Lower lobe of right lung (tissue), 2 donors: ENCODE measurements at regions not wholly inside any gene's neighbourhood (a gene's known extent, or its start where the extent isn't known, plus 50 kb on each side); places are given as distances from the start of the nearest gene placed in this dataset.
A peak's percentile ranks its signal among the peaks of the same experiment; 100 is the strongest.

Experiments
- ATAC-seq, 2 donors: fragments of 200-7000 bp; cut with Tn5 transposase; one replicate each; pipeline ENCODE4 v1.9.1; 2020 to 2022; ENCODE audit warnings: mild to moderate bottlenecking in 2 of 2, moderate library complexity in 2 of 2
- DNase-seq: peaks from one replicate; pipeline ENCODE4 v3.0.0-alpha.2; 2020
- H3K27ac ChIP-seq: fragments of 200-600 bp; one replicate; pipeline ENCODE4 v1.8.0; 2022
- H3K27me3 ChIP-seq: fragments of 200-600 bp; one replicate; pipeline ENCODE4 v1.8.0; 2022; ENCODE audit warnings: low read depth
- H3K36me3 ChIP-seq: fragments of 200-600 bp; one replicate; pipeline ENCODE4 v1.8.0; 2022; ENCODE audit warnings: mild to moderate bottlenecking
- H3K4me1 ChIP-seq: fragments of 200-600 bp; one replicate; pipeline ENCODE4 v1.8.0; 2022
- H3K4me3 ChIP-seq: fragments of 200-600 bp; one replicate; pipeline ENCODE4 v1.8.0; 2022; ENCODE audit warnings: mild to moderate bottlenecking
- H3K9me3 ChIP-seq: fragments of 200-600 bp; one replicate; pipeline ENCODE4 v1.8.0; 2022
- CTCF ChIP-seq: fragments of 200-600 bp; IDR thresholded peaks from one replicate; pipeline ENCODE4 v1.8.0; 2022; ENCODE audit warnings: antibody characterized with exemption, mild to moderate bottlenecking
- intact Hi-C: fragments of 100-400 bp; cut with DNase I; formaldehyde crosslinking; loops from one replicate; pipeline ENCODE4 v1.11.0; 2022
- donor health status: DM: no; HTN: yes; CAD: no; lungs with severe emphysema.

- Histone ChIP-seq H3K27ac (no peak overlapping the region), H3K4me1 (no peaks in the 10 kb centered on the region), H3K4me3 (no peak overlapping the region), H3K9me3 (no peaks in the 10 kb centered on the region), H3K36me3 (no peaks in the 10 kb centered on the region), H3K27me3 (peaks cover 8% of the 10 kb centered on the region)
- ATAC-seq (no peak), DNase-seq (no peak)
- no peak for TF ChIP-seq CTCF
- intact Hi-C loops: no loop called here
These were observed 92.7 kb upstream of the ZNF678 start for GRCh38 chr1:227470688-227471087.

- Histone ChIP-seq H3K9me3 (no peaks in the 10 kb centered on the region), H3K27me3 (peaks cover 8% of the 10 kb centered on the region), H3K36me3 (no peaks in the 10 kb centered on the region), H3K4me3 (no peak overlapping the region), H3K27ac (no peak overlapping the region), H3K4me1 (no peaks in the 10 kb centered on the region)
- no peak for TF ChIP-seq CTCF
- ATAC-seq (no peak), DNase-seq (no peak)
- intact Hi-C loops: no loop called here
These were observed 93.6 kb upstream of the ZNF678 start for GRCh38 chr1:227469708-227470107.

GRCh38 chr1:227466039-227466645 lies 97.2 kb upstream of the ZNF678 start:
- intact Hi-C loops: no loop called here
- Histone ChIP-seq H3K27ac (no peak overlapping the region), H3K4me1 (no peaks in the 10 kb centered on the region), H3K27me3 (no peaks in the 10 kb centered on the region), H3K4me3 (no peak overlapping the region), H3K9me3 (no peaks in the 10 kb centered on the region), H3K36me3 (no peaks in the 10 kb centered on the region)
- DNase-seq (no peak), ATAC-seq (no peak)
- no peak for TF ChIP-seq CTCF

- no peak overlapping the region for H3K4me3 ChIP-seq
- DNase-seq: no peak
- no peaks in the 10 kb centered on the region for H3K36me3 ChIP-seq
- no peaks in the 10 kb centered on the region for H3K4me1 ChIP-seq
- no peaks in the 10 kb centered on the region for H3K9me3 ChIP-seq
- no peak for ATAC-seq
- no peaks in the 10 kb centered on the region for H3K27me3 ChIP-seq
- no peak for TF ChIP-seq CTCF
- intact Hi-C loops: no loop called here
- H3K27ac ChIP-seq: no peak overlapping the region
These were observed 98.1 kb upstream of the ZNF678 start for GRCh38 chr1:227465256-227465655.

- Histone ChIP-seq H3K4me1 (no peaks in the 10 kb centered on the region), H3K4me3 (no peak overlapping the region), H3K27ac (no peak overlapping the region), H3K9me3 (no peaks in the 10 kb centered on the region), H3K36me3 (no peaks in the 10 kb centered on the region), H3K27me3 (no peaks in the 10 kb centered on the region)
- intact Hi-C loops: no loop called here
- no peak for TF ChIP-seq CTCF
- peak in 1 of 2 donors; percentile 37 for ATAC-seq
- no peak for DNase-seq
These were observed 103.4 kb upstream of the ZNF678 start for GRCh38 chr1:227459977-227460376.
